Heart left ventricle (tissue), 16 donors: ENCODE measurements at regions not wholly inside any gene's neighbourhood (a gene's known extent, or its start where the extent isn't known, plus 50 kb on each side); places are given as distances from the start of the nearest gene placed in this dataset.

ENCODE experiments used
- ATAC-seq, 4 donors: fragments of 200-7000 bp; cut with Tn5 transposase; one replicate each; pipeline ENCODE4 v1.9.1; 2020 to 2022; ENCODE audit warnings: moderate library complexity in 4 of 4, mild to moderate bottlenecking in 3 of 4, moderate number of reproducible peaks in 1 of 4
- DNase-seq, 5 donors: peaks; one replicate each; pipeline ENCODE4 v3.0.0-alpha.2; 2020
- H3K27ac ChIP-seq, 12 donors: fragments of 200-600 bp; sonication (generic) in 4 of 12; one replicate each; pipeline versions ENCODE4 v1.5.0 to v1.8.0; 2016 to 2022; ENCODE audit warnings: mild to moderate bottlenecking in 2 of 12
- H3K27me3 ChIP-seq, 9 donors: fragments of 200-600 bp; sonication (generic) in 2 of 9; one replicate each; pipeline versions ENCODE4 v1.5.1 to v1.8.0; 2016 to 2022; ENCODE audit warnings: mild to moderate bottlenecking in 3 of 9
- H3K36me3 ChIP-seq, 9 donors: fragments of 200-600 bp; sonication (generic) in 2 of 9; one replicate each; pipeline versions ENCODE4 v1.5.0 to v1.8.0; 2018 to 2022; ENCODE audit warnings: mild to moderate bottlenecking in 2 of 9
- H3K4me1 ChIP-seq, 12 donors: fragments of 200-600 bp; sonication (generic) in 4 of 12; one replicate each; pipeline versions ENCODE4 v1.5.0 to v1.8.0; 2016 to 2022; ENCODE audit warnings: mild to moderate bottlenecking in 3 of 12
- H3K4me3 ChIP-seq, 12 donors: fragments of 200-600 bp; sonication (generic) in 4 of 12; one replicate each; pipeline versions ENCODE4 v1.5.0 to v1.8.0; 2017 to 2022; ENCODE audit warnings: mild to moderate bottlenecking in 9 of 12, moderate library complexity in 4 of 12
- H3K9me3 ChIP-seq, 12 donors: fragments of 200-600 bp; sonication (generic) in 4 of 12; one replicate each; pipeline versions ENCODE4 v1.5.0 to v1.8.0; 2016 to 2022; ENCODE audit warnings: mild to moderate bottlenecking in 1 of 12
- CTCF ChIP-seq, 12 donors: fragments of 200-600 bp; sonication (generic) in 4 of 12; IDR thresholded peaks; one replicate each; pipeline versions ENCODE4 v1.5.0 to v1.8.0; 2018 to 2022; ENCODE audit warnings: antibody characterized with exemption in 12 of 12, mild to moderate bottlenecking in 5 of 12
- POLR2A ChIP-seq, 2 donors: fragments of 450-650 bp; IDR thresholded peaks; one replicate each; pipeline ENCODE4 v1.6.1; 2017; ENCODE audit warnings: antibody characterized with exemption in 2 of 2, mild to moderate bottlenecking in 2 of 2, moderate library complexity in 2 of 2
- WGBS, 4 donors: extraction: QIAGEN DNeasy Blood & Tissue Kit in 2 of 4; methylation state at CpG; one replicate each; pipeline versions ENCODE4 v1.1.5 to v1.1.7; 2013 to 2018; 5-methylcytosine and 5-hydroxymethylcytosine counted together
- intact Hi-C, 10 donors: fragments of 100-400 bp; cut with DNase I; formaldehyde crosslinking; loops; one replicate each; pipeline versions ENCODE4 v1.11.1 to v1.14.2; 2022
- donor health status: ischemic (EF 13 %, LVEDD 7.1; RV severe dilation, severe dysfunction).
- donor health status: healthy with polysubstance abuse.
- donor health status: DM: no; HTN: yes; CAD: no.
- donor health status: DM: no; HTN: no; CAD: no.
- donor health status: ischemic (EF 25% LVEDD 6.9; RV normal size, moderate dysfunction).
- donor health status: ischemic (EF 25% LVEDD 5.7; RV mildly dilated, moderate dysfunction).
- donor health status: healthy.
- donor health status: DM: yes; HTN: yes; CAD: no.
- donor health status: ischemic (EF 35%, LVEDD 5.7; RV mildly dilated, moderate dysfunction).
- donor health status: nonischemic (EF 11% LVEDD 7.7; RV severe dilation, severe dysfunction).
- donor health status: DM: yes; HTN: yes; CAD: no.
- donor health status: PGD.
- donor health status: ischemic (EF 29% LVEDD 5.4; RV normal size, mild dysfunction).
- donor health status: nonischemic (EF 23%, LVEDD 6.1; RV moderate dilation, normal function).

DNA sequence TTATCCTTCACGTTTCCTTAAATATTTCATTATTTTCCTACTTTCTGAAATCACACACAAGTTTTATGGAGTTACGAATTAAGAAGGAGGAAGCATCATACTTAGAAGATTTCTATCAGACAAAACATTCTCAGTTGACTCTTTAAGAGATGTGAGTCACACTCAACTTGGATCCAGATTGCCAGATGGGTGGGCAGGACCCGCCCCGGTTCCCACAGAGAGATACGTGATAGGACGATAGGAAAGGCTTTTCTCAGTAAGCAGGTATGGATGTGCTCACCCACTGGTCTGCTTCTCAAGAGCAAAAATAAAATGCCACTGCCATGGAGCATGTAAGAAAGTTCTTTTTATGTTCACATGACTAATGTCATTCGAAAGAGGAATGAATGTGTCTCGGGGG, 392.6 kb downstream of the MRPL39 start:
- Histone ChIP-seq H3K9me3 (peaks cover 0 to 7% (median 0%) of the 10 kb centered on the region in 12 donors), H3K27me3 (no peaks in the 10 kb centered on the region), H3K4me1 (no peaks in the 10 kb centered on the region), H3K4me3 (no peak overlapping the region), H3K27ac (no peak overlapping the region), H3K36me3 (no peaks in the 10 kb centered on the region)
- TF ChIP-seq CTCF (IDR thresholded peaks at IDR 0.05), result no peak
- intact Hi-C loops, result no loop called here
- no peak for ATAC-seq
- DNase-seq, result peak in 1 of 5 donors; percentile 28
- 86 to 89% (median 87%) methylated on average over 8 of the region's 8 CpGs for WGBS, 4 donors

DNA sequence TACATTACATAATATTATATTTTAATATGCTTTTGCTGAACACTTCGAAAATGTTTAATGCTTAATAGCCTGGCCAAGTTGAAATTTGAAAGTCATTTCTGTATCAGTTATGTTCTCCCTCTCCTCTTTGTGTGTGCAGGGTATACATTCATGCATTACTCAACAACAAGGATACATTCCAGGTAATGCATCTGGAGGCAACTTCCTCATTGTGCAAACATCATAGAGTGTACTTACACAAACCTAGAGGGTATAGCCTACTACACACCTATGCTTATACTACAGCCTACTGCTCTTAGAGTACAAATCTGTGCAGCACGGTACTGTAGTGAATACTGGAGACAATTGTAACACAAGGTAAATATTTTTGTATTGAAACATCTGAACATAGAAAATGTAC, 407.3 kb downstream of the MRPL39 start:
- WGBS, 4 donors, result 73 to 90% (median 84%) methylated on average over 2 of the region's 2 CpGs
- no peaks in the 10 kb centered on the region for H3K27me3 ChIP-seq
- no peaks in the 10 kb centered on the region for H3K4me1 ChIP-seq
- intact Hi-C loops, result no loop called here
- DNase-seq, result no peak
- H3K4me3 ChIP-seq, result no peak overlapping the region
- no peaks in the 10 kb centered on the region for H3K36me3 ChIP-seq
- no peak overlapping the region for H3K27ac ChIP-seq
- no peak for ATAC-seq
- peaks cover 0 to 7% (median 0%) of the 10 kb centered on the region in 12 donors for H3K9me3 ChIP-seq
- TF ChIP-seq CTCF (IDR thresholded peaks at IDR 0.05) (no peak), POLR2A (IDR thresholded peaks at IDR 0.05) (no peak)

GRCh38 chr21:25191141-25191540, 416.1 kb downstream of the MRPL39 start:
- H3K36me3 ChIP-seq, result no peaks in the 10 kb centered on the region
- ATAC-seq, result no peak
- no peak overlapping the region for H3K27ac ChIP-seq
- H3K27me3 ChIP-seq, result no peaks in the 10 kb centered on the region
- TF ChIP-seq CTCF (IDR thresholded peaks at IDR 0.05) (no peak), POLR2A (IDR thresholded peaks at IDR 0.05) (no peak)
- no peak for DNase-seq
- intact Hi-C loops, result no loop called here
- no peak overlapping the region for H3K4me3 ChIP-seq
- H3K4me1 ChIP-seq, result peaks cover 0 to 5% (median 0%) of the 10 kb centered on the region in 12 donors
- H3K9me3 ChIP-seq, result peaks cover 0 to 11% (median 0%) of the 10 kb centered on the region in 12 donors

DNA sequence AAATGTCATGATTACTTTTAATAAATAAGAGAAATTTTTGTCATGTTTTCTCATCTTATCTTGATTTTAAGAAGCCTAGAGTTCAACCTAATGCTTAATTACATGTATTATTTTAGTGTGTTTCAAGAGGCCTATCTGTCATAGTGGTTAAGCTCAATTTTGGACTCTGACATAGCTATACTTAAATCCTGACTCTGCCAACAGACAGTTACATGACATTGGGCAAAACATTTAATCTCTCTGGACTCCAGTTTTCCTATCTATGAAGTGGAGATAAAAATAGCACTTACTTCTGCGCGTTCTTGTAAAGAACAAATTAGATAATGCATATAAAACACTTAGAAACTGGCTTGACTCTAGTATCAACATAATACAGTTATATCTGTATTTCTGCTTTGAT, 417.8 kb downstream of the MRPL39 start:
- Histone ChIP-seq H3K4me1 (peaks cover 0 to 5% (median 0%) of the 10 kb centered on the region in 12 donors), H3K27me3 (no peaks in the 10 kb centered on the region), H3K9me3 (peaks cover 0 to 11% (median 0%) of the 10 kb centered on the region in 12 donors), H3K27ac (no peak overlapping the region), H3K4me3 (no peak overlapping the region), H3K36me3 (no peaks in the 10 kb centered on the region)
- 34 to 47% (median 37%) methylated on average over 2 of the region's 2 CpGs for WGBS, 4 donors
- intact Hi-C loops, result no loop called here
- DNase-seq, result no peak
- TF ChIP-seq POLR2A (IDR thresholded peaks at IDR 0.05) (no peak), CTCF (IDR thresholded peaks at IDR 0.05) (no peak)
- ATAC-seq, result peak; percentile 73 to 82 (median 78)
